SJCRH30 (cell line): ENCODE measurements at regions not wholly inside any gene's neighbourhood (a gene's known extent, or its start where the extent isn't known, plus 50 kb on each side); places are given as distances from the start of the nearest gene placed in this dataset.

Experiments
- DNase-seq, 2 experiments: peaks; one replicate each; pipeline ENCODE4 v3.0.0-alpha.2; 2015 to 2020
- H3K27ac ChIP-seq: fragments of 250-450 bp; sonication (Bioruptor Pico); 2 replicates; pipeline ENCODE4 v1.5.1; 2020; ENCODE audit warnings: mild to moderate bottlenecking, moderate library complexity
- H3K27me3 ChIP-seq: fragments of 250-450 bp; sonication (Bioruptor Pico); 2 replicates; pipeline ENCODE4 v1.5.1; 2020; ENCODE audit warnings: mild to moderate bottlenecking, moderate library complexity
- H3K36me3 ChIP-seq: fragments of 250-450 bp; sonication (Bioruptor Pico); 2 replicates; pipeline ENCODE4 v1.5.1; 2020; ENCODE audit warnings: mild to moderate bottlenecking, moderate library complexity
- H3K4me1 ChIP-seq: fragments of 250-450 bp; sonication (Bioruptor Pico); 2 replicates; pipeline ENCODE4 v1.5.1; 2020; ENCODE audit warnings: mild to moderate bottlenecking, moderate library complexity
- H3K4me3 ChIP-seq: fragments of 250-450 bp; sonication (Bioruptor Pico); 2 replicates; pipeline ENCODE4 v1.5.1; 2020; ENCODE audit warnings: mild to moderate bottlenecking, moderate library complexity
- H3K9me3 ChIP-seq: fragments of 250-450 bp; sonication (Bioruptor Pico); replicated peaks from 2 replicates; pipeline ENCODE4 v1.5.1; 2020; ENCODE audit warnings: mild to moderate bottlenecking, moderate library complexity

DNA sequence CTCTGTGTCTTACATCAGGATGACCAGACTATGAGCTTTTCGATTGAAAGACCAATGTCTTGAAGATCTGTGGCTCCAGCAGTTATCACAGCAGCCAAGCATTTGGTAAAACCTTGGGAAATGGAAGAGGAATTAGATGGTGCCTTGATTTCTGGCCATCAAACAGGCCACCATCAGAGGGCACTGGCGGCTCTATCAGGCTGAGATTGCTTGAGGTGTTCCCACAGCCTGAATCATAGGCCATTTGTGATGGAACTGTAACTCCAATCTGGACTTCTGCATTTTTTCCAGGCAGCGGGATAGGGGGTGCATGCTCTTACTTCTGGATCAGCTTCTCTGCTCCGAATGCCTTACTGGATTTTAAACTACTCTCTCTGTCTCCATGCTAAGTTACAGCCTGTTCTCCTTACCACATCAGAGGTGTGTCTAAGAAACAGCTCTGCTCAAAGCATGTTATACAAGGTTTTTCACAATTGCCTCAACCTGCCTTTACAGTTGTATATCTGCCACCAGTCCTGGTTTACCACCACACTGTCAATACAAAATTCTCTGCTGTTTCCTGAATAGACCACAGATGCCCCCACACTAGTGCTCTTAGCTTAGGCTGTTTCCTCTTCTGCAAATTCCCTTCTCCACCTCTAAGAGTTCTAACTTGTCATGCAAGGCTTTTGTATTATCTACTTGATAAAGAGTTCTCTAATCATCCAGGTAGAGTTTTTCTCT lies 180.9 kb downstream of the PTGER3 start:
- Histone ChIP-seq H3K36me3 (no peaks in the 10 kb centered on the region), H3K4me3 (no peak overlapping the region), H3K4me1 (no peaks in the 10 kb centered on the region), H3K27me3 (no peaks in the 10 kb centered on the region), H3K9me3 (no peaks in the 10 kb centered on the region), H3K27ac (no peak overlapping the region)
- DNase-seq = no peak

DNA sequence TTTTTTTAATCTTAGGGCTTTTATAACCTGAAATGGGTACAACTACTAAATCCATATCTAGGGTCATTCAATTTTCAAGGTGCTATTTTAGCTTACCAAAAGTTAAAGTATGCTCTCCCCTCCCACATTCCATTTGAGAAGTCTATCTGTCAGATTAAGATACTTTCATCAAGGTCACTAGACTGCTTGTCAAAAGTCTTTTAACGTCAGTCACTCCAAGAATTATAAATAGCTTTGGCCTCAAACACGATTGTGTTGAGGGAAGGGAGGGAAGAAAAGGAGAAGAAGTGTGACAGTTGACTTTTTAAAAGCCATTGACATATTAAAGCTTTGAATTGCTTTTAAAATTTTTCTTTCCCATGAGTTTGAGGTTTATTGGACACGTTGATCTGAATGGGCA lies 175.8 kb downstream of the PTGER3 start:
- no peaks in the 10 kb centered on the region for H3K9me3 ChIP-seq
- no peaks in the 10 kb centered on the region for H3K36me3 ChIP-seq
- no peaks in the 10 kb centered on the region for H3K27me3 ChIP-seq
- no peak for DNase-seq
- H3K4me3 ChIP-seq = no peak overlapping the region
- no peak overlapping the region for H3K27ac ChIP-seq
- H3K4me1 ChIP-seq = no peaks in the 10 kb centered on the region

DNA sequence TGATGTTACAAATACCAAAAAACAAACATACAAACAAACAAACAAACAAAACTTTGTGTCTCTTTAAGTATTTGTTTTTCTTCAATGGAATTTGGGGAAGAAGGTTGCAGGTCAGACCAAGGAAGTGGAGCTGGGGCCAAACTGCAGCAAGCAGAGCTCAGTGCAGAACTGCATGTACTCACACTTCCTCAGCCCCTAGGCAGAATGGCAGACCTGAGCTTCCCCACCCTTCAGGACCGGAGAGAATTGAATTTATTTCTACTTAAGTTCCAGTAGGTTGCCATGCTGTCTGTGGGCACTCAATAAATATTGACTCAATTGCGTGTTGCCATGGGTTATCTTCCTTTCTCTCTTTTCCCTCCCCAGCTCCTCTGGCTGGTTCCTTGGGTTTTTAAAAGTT lies 173.6 kb downstream of the PTGER3 start:
- H3K9me3 ChIP-seq = no peaks in the 10 kb centered on the region
- H3K27me3 ChIP-seq = no peaks in the 10 kb centered on the region
- no peaks in the 10 kb centered on the region for H3K4me1 ChIP-seq
- H3K36me3 ChIP-seq = no peaks in the 10 kb centered on the region
- H3K4me3 ChIP-seq = no peak overlapping the region
- no peak for DNase-seq
- H3K27ac ChIP-seq = no peak overlapping the region

DNA sequence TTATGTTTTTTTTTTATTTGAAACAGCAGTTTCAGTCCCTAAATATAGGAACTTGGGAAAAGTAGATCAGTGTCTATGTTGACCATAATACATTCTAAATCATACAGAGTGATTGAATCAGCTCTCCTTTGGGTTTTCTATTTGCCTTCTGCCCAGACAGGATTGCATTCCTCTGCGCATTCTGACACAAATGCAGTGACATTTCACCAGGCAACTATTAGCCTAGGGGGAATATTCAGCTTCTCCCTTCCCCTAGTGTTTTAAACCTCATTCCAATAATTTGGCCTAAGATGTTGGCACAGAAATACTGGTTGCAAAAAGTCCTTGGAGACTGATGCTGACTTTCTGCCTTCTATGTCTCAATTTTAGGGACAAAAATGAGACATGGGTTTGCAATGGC lies 172.8 kb downstream of the PTGER3 start:
- Histone ChIP-seq H3K36me3 (no peaks in the 10 kb centered on the region), H3K27me3 (no peaks in the 10 kb centered on the region), H3K9me3 (no peaks in the 10 kb centered on the region), H3K27ac (no peak overlapping the region), H3K4me1 (no peaks in the 10 kb centered on the region), H3K4me3 (no peak overlapping the region)
- DNase-seq = no peak

DNA sequence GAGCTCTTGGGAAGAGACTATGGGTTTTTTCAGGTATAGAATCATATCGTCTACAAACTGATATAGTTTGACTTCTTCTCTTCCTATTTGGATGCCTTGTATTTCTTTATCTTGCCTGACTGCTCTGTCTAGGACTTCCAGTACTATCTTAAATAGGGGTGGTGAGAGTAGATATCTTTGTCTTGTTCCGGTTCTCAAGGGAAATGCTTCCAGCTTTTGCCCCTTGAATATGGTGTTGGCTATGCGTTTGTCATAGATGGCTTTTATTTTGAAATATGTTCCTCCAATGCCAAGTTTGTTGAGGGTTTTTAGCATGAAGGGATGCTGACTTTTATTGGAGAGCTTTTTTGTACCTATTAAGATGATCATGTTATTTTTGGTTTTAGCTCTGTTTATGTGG lies 170.3 kb downstream of the PTGER3 start:
- DNase-seq = no peak
- Histone ChIP-seq H3K36me3 (no peaks in the 10 kb centered on the region), H3K9me3 (no peaks in the 10 kb centered on the region), H3K4me3 (no peak overlapping the region), H3K27me3 (no peaks in the 10 kb centered on the region), H3K27ac (no peak overlapping the region), H3K4me1 (no peaks in the 10 kb centered on the region)

DNA sequence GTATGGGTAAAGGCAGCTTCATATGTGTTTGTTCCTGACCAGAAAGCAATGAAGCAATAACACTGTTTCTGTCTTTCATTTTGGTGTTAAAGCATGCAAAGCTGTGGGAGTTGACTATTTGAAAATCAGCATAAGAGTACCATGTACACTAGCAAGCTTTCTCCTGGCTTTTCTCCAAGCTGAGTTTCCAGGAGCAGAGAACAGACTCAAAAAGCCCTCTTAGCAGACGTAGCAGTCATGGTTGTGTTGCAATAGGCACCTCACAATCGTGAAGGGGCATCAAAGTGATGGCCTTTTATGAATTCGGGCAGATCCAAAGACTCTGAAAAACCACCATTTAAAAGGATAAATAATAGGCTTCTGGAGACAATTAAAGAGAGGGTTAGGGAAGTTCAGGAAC lies 159.7 kb downstream of the PTGER3 start:
- Histone ChIP-seq H3K4me1 (no peaks in the 10 kb centered on the region), H3K27me3 (no peaks in the 10 kb centered on the region; the same call in 1 of the 2 replicates), H3K9me3 (no peaks in the 10 kb centered on the region), H3K4me3 (no peak overlapping the region), H3K36me3 (no peaks in the 10 kb centered on the region), H3K27ac (no peak overlapping the region)
- DNase-seq = no peak

DNA sequence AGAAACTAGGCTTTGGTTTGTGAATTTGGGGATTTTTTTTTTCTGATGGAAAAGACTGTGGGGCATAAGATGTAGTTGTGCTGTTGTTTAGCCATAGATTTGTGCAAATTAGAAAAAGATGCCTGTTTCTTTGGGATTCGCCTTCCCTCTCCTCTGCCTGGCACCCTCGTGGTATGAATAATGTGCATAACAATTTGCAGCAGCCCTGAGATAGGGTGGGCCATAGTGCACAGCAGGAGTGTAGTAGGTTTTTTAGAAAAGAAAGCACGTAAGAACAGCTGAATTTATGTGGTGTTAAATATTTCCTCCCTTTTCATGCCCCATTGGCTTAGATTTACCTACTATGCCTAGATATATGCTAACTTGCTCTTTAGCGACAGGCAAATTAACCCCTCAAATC lies 158.9 kb downstream of the PTGER3 start:
- no peaks in the 10 kb centered on the region for H3K9me3 ChIP-seq
- DNase-seq = no peak
- H3K27me3 ChIP-seq = no peaks in the 10 kb centered on the region; the same call in 1 of the 2 replicates
- H3K27ac ChIP-seq = no peak overlapping the region
- no peaks in the 10 kb centered on the region for H3K36me3 ChIP-seq
- H3K4me3 ChIP-seq = no peak overlapping the region
- no peaks in the 10 kb centered on the region for H3K4me1 ChIP-seq

DNA sequence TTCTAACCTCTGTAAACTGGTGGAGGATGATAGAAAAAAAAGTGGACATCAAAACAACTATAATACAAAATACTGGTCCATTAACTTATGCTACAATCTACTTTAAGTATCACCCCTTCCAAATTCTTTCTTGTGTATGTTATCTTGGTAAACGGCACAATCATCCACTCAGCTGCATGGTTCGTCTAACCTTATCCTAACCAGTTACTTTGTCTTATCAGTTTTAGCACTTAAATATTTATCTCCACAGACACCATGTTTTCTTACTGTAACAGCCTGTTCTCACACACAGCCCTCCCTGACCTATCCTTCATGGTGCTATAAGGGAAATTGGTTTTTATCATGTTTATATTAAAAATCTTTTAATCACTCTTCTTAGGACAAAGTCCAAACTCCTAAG lies 157.2 kb downstream of the PTGER3 start:
- DNase-seq = no peak
- H3K27ac ChIP-seq = no peak overlapping the region
- no peaks in the 10 kb centered on the region for H3K9me3 ChIP-seq
- no peaks in the 10 kb centered on the region for H3K4me1 ChIP-seq
- H3K27me3 ChIP-seq = no peaks in the 10 kb centered on the region
- no peaks in the 10 kb centered on the region for H3K36me3 ChIP-seq
- H3K4me3 ChIP-seq = no peak overlapping the region

DNA sequence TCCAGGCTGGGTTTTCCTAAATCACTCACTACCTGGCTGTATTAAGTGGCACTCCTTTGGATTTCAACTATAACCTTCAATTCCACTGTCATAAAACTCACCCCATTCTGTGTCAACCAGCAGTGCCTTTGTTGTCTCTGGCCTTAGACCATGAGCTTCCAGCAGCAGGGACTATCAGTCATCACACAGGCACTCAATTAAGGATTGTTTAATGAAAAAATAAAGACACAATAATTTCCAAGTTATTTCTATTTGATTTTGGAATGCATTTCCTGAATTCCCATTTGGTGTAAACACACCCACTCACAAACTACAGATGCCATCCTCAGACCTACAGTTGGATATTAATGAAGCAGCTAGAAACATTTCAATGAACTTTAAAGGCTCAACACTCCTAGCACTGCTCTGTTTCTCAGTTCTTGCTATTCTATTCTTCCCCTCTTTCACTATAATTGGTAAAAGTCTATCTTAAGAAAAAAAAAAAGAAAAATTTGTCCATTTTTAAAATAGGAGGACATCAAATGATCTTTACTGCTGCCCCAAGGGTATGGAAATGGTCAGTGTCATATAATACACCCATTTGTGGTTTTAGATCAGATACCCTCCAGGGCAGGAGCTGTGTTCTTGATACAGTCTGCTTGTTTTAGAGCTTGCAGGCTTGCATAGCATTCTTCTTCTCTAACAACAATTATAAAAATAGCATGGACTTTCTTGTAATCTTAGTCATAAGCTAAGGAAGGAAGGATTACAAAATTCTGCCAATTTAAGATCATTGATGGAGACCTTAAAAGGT lies 156.4 kb downstream of the PTGER3 start:
- Histone ChIP-seq H3K4me3 (no peak overlapping the region), H3K27me3 (no peaks in the 10 kb centered on the region), H3K4me1 (no peaks in the 10 kb centered on the region), H3K9me3 (no peaks in the 10 kb centered on the region), H3K36me3 (no peaks in the 10 kb centered on the region), H3K27ac (no peak overlapping the region)
- DNase-seq = no peak

DNA sequence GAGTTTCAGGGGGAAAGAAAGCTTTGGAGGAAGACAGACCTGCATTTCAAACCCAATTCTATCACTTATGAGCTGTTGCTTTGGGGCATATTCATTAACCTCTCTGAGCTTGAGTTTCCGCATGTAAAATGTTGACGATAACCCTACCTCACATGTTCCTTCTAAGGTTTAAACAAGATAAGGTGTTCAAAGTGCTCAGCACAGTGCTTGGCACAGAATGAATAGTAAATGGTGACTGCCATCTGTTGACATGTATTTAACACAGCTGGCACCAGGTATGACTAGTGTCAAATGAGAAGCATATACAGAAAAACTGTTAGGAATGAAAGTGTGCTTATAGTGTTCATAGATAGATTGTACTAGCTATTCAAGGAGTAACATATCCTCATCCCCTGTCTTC lies 155.5 kb downstream of the PTGER3 start:
- no peak overlapping the region for H3K27ac ChIP-seq

DNA sequence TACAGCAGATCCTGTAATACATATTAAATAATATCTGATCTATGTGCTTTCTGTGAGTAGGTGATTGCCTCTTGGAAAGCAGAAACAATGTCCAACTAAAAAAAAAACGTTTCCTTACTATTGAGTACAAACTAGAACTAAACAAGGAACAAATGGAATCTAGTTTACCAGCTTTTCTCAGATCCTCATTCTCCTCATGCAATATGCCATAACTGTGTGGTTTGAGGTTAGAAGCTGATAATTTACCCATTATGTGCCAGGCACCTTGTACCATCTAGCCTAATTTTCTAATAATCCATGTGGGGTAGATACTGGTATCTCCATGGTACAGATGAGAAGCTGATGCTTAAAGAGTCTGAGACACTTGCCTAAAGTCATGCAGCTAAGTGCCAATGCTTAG lies 154.7 kb downstream of the PTGER3 start:
- no peaks in the 10 kb centered on the region for H3K4me1 ChIP-seq

More for the DNA sequence above, 155.5 kb downstream of the PTGER3 start:
- H3K9me3 ChIP-seq = no peaks in the 10 kb centered on the region
- H3K4me1 ChIP-seq = no peaks in the 10 kb centered on the region
- no peak for DNase-seq
- no peaks in the 10 kb centered on the region for H3K27me3 ChIP-seq
- H3K4me3 ChIP-seq = no peak overlapping the region
- H3K36me3 ChIP-seq = no peaks in the 10 kb centered on the region

DNA sequence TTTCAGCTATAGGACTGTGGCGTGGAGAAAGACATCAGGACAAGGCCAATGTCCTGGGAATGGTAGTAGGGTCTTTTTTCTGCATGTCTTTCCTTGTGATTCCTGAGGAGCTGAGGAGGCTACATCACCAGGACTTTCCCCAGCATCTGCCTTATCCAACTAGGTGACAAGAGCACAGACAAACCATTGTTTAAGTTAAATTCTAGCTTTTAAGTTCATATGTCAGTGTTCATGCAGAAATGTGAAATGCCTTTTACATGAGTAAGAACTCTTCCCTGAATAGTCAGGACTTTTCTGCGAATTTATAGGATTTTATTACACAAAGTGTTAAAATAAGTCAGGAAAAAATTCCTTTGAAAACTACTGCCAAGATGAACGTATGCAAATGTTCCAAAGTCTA lies 154.2 kb downstream of the PTGER3 start:
- no peak for DNase-seq
- H3K4me1 ChIP-seq = no peaks in the 10 kb centered on the region
- no peak overlapping the region for H3K27ac ChIP-seq
- H3K4me3 ChIP-seq = no peak overlapping the region
- no peaks in the 10 kb centered on the region for H3K36me3 ChIP-seq
- no peaks in the 10 kb centered on the region for H3K9me3 ChIP-seq
- no peaks in the 10 kb centered on the region for H3K27me3 ChIP-seq

More for the DNA sequence above, 154.7 kb downstream of the PTGER3 start:
- Histone ChIP-seq H3K4me3 (no peak overlapping the region), H3K36me3 (no peaks in the 10 kb centered on the region), H3K27me3 (no peaks in the 10 kb centered on the region), H3K27ac (no peak overlapping the region), H3K9me3 (no peaks in the 10 kb centered on the region)
- DNase-seq = no peak

DNA sequence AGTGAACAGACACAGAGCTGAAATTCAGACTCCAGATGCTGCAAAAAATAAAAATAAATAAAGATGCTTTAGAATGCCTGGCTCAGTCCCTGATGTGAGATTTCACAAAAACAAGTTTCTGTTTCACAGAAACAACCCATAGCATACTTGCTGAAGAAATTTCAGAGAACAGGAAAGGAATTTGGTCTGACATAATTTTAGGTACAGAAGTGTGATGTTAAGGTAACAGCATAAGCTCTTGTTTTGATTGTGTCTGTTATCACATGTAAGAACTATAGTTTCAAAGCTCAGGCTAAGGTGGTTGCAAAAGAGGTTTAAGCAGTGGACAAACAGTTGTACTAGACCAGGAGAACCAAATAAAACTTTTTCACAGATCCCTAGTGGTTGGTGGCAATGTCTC lies 152.1 kb downstream of the PTGER3 start:
- no peak overlapping the region for H3K27ac ChIP-seq
- H3K9me3 ChIP-seq = no peaks in the 10 kb centered on the region
- no peaks in the 10 kb centered on the region for H3K27me3 ChIP-seq
- no peaks in the 10 kb centered on the region for H3K36me3 ChIP-seq
- DNase-seq = no peak
- H3K4me3 ChIP-seq = no peak overlapping the region
- no peaks in the 10 kb centered on the region for H3K4me1 ChIP-seq

DNA sequence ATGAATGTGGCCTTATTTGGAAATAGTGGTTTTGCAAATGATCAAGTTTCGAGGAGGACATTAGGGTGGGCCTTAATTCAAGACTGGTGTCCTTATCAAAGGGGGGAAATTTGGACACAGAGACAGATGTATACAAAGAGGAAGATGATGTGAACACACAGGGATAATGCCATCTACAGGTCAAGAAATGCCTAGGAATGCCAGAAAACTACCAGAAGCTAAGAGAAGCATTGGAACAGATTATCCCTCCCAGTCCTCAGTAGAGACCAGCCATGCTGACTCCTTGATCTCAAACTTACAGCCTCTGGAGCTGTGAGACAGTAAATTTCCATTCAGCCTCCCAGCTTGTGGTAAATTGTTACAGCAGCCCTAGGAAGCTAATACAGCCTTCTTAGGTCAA lies 151.4 kb downstream of the PTGER3 start:
- peak in 1 of 2 experiments; percentile 7 for DNase-seq
- Histone ChIP-seq H3K4me1 (no peaks in the 10 kb centered on the region), H3K36me3 (no peaks in the 10 kb centered on the region), H3K27ac (no peak overlapping the region), H3K9me3 (no peaks in the 10 kb centered on the region), H3K27me3 (no peaks in the 10 kb centered on the region), H3K4me3 (no peak overlapping the region)

DNA sequence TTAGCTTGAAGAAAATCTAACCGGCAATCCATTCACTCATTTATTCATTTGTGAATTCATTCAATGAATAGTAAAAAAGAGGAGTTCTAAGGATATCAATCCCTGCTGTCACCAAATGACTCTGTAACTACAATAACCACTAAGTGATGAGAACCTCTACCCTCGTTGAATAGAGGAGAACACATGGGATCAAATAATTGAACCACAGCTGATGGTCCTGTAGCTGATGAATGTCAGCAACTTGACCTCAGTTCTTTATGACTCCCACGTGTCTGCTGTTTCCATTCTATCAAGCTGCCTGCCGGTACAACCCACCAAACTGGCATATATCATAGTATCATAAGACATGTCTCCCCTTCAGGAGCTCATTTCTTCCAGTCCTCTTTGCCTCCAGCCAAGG lies 150.3 kb downstream of the PTGER3 start:
- Histone ChIP-seq H3K27me3 (no peaks in the 10 kb centered on the region), H3K4me3 (no peak overlapping the region), H3K9me3 (no peaks in the 10 kb centered on the region), H3K36me3 (no peaks in the 10 kb centered on the region), H3K27ac (no peak overlapping the region), H3K4me1 (no peaks in the 10 kb centered on the region)
- DNase-seq = no peak

DNA sequence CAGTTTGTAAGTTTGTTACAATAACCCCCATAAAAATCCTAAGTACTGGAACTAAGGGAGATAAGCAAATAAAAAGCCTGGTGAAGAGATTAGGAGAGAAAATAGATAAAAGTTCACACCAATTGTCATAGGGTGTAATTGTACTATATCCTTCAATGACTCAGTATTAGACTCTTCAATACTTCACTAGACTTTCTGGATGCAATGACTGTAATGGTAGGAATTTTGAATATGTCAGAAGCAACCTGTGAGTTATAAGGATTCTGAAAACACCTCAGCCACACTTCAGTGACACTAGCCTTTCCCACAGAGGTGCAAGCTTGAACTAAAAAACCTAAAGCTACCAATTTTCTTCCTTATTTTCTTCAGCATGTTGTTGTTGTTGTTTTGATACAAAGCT lies 147.9 kb downstream of the PTGER3 start:
- Histone ChIP-seq H3K9me3 (no peaks in the 10 kb centered on the region), H3K27ac (no peak overlapping the region), H3K4me3 (no peak overlapping the region), H3K27me3 (no peaks in the 10 kb centered on the region; the same call in 1 of the 2 replicates), H3K36me3 (no peaks in the 10 kb centered on the region), H3K4me1 (no peaks in the 10 kb centered on the region)
- no peak for DNase-seq
